Activated naive CD4-positive, alpha-beta T cell treated with Interleukin-2 at 50 U/mL for 16 hours (primary cell): ENCODE measurements at regions not wholly inside any gene's neighbourhood (a gene's known extent, or its start where the extent isn't known, plus 50 kb on each side); places are given as distances from the start of the nearest gene placed in this dataset.
"Not testable (repeated sequence)": the region's sequence is repeated elsewhere in the genome, so short reads cannot be mapped to it uniquely, and the experiment has no call there.

Source experiments
- DNase-seq: peaks from one replicate; pipeline ENCODE4 v3.0.0-alpha.2; 2020

GRCh38 chr3:5358911-5359310, 171.4 kb downstream of the EDEM1 start:
- no peak for DNase-seq

- no peak for DNase-seq
These were observed 172.9 kb downstream of the EDEM1 start for GRCh38 chr3:5360453-5360852.

GRCh38 chr3:5366746-5367145, 179.2 kb downstream of the EDEM1 start:
- no peak for DNase-seq

- not testable (repeated sequence) for DNase-seq
These were observed 184.0 kb downstream of the EDEM1 start for GRCh38 chr3:5371555-5371954.

GRCh38 chr3:5376761-5377160, 189.3 kb downstream of the EDEM1 start:
- no peak for DNase-seq

GRCh38 chr3:5379266-5379665, 191.8 kb downstream of the EDEM1 start:
- DNase-seq: not testable (repeated sequence)

GRCh38 chr3:5383486-5384263, 196.2 kb downstream of the EDEM1 start:
- DNase-seq: not testable (repeated sequence)

- DNase-seq: no peak
These were observed 197.2 kb downstream of the EDEM1 start for GRCh38 chr3:5384557-5385236.

GRCh38 chr3:5388091-5388490, 200.6 kb downstream of the EDEM1 start:
- DNase-seq: no peak

- DNase-seq: no peak
These were observed 201.6 kb downstream of the EDEM1 start for GRCh38 chr3:5389057-5389456.

GRCh38 chr3:5390221-5390620, 202.7 kb downstream of the EDEM1 start:
- no peak for DNase-seq

- DNase-seq: no peak
These were observed 203.6 kb downstream of the EDEM1 start for GRCh38 chr3:5390936-5391625.

GRCh38 chr3:5401002-5401401, 213.5 kb downstream of the EDEM1 start:
- no peak for DNase-seq

- DNase-seq: no peak
These were observed 217.2 kb downstream of the EDEM1 start for GRCh38 chr3:5404718-5405117.

GRCh38 chr3:5411786-5412185, 224.3 kb downstream of the EDEM1 start:
- no peak for DNase-seq

GRCh38 chr3:5423076-5423475, 235.6 kb downstream of the EDEM1 start:
- no peak for DNase-seq

GRCh38 chr3:5423523-5423922, 236.0 kb downstream of the EDEM1 start:
- no peak for DNase-seq

- no peak for DNase-seq
These were observed 237.9 kb downstream of the EDEM1 start for GRCh38 chr3:5425371-5425770.

GRCh38 chr3:5426094-5426883, 238.8 kb downstream of the EDEM1 start:
- DNase-seq: peak; percentile 56

- no peak for DNase-seq
These were observed 239.5 kb downstream of the EDEM1 start for GRCh38 chr3:5427021-5427420.

- no peak for DNase-seq
These were observed 240.4 kb downstream of the EDEM1 start for GRCh38 chr3:5427938-5428337.

GRCh38 chr3:5428607-5429516, 241.4 kb downstream of the EDEM1 start:
- DNase-seq: no peak
